ENCODE measurements at regions not wholly inside any gene's neighbourhood (a gene's known extent, or its start where the extent isn't known, plus 50 kb on each side); places are given as distances from the start of the nearest gene placed in this dataset.
"Not testable (repeated sequence)": the region's sequence is repeated elsewhere in the genome, so short reads cannot be mapped to it uniquely, and the experiment has no call there.

- TF ChIP-seq CTCF (IDR thresholded peaks at IDR 0.05; ENCODE audit: low read depth, low read length): no peak
- no peak overlapping the region for H3K4me3 ChIP-seq (ENCODE audit: low read depth, low read length)
Measured at GRCh38 chr7:96562458-96562857, 147.2 kb downstream of the SEM1 start.

- H3K4me3 ChIP-seq (ENCODE audit: low read depth, low read length): no peak overlapping the region
- TF ChIP-seq CTCF (IDR thresholded peaks at IDR 0.05; ENCODE audit: low read depth, low read length): no peak
Measured at GRCh38 chr7:96561892-96562291, 147.8 kb downstream of the SEM1 start.

- no peak for TF ChIP-seq CTCF (IDR thresholded peaks at IDR 0.05; ENCODE audit: low read depth, low read length)
- no peak overlapping the region for H3K4me3 ChIP-seq (ENCODE audit: low read depth, low read length)
Measured at GRCh38 chr7:96558530-96558929, 151.1 kb downstream of the SEM1 start.

- no peak for TF ChIP-seq CTCF (IDR thresholded peaks at IDR 0.05; ENCODE audit: low read depth, low read length)
- no peak overlapping the region for H3K4me3 ChIP-seq (ENCODE audit: low read depth, low read length)
Measured at GRCh38 chr7:96558093-96558492, 151.6 kb downstream of the SEM1 start.

- not testable (repeated sequence) for H3K4me3 ChIP-seq (ENCODE audit: low read depth, low read length)
Measured at GRCh38 chr7:96557598-96557997, 152.0 kb downstream of the SEM1 start.

GRCh38 chr7:96548664-96549063 is 161.0 kb downstream of the SEM1 start:
- no peak overlapping the region for H3K4me3 ChIP-seq (ENCODE audit: low read depth, low read length)
- TF ChIP-seq CTCF (IDR thresholded peaks at IDR 0.05; ENCODE audit: low read depth, low read length): no peak

- no peak for TF ChIP-seq CTCF (IDR thresholded peaks at IDR 0.05; ENCODE audit: low read depth, low read length)
- no peak overlapping the region for H3K4me3 ChIP-seq (ENCODE audit: low read depth, low read length)
Measured at GRCh38 chr7:96547371-96547811, 162.3 kb downstream of the SEM1 start.

- no peak overlapping the region for H3K4me3 ChIP-seq (ENCODE audit: low read depth, low read length)
- TF ChIP-seq CTCF (IDR thresholded peaks at IDR 0.05; ENCODE audit: low read depth, low read length): no peak
Measured at GRCh38 chr7:96546426-96546825, 163.2 kb downstream of the SEM1 start.

All from WI38 (cell line).